ENCODE measurements at regions not wholly inside any gene's neighbourhood (a gene's known extent, or its start where the extent isn't known, plus 50 kb on each side); places are given as distances from the start of the nearest gene placed in this dataset.
"Not testable (repeated sequence)": the region's sequence is repeated elsewhere in the genome, so short reads cannot be mapped to it uniquely, and the experiment has no call there.

GRCh38 chr16:29203046-29203932 is 203.2 kb downstream of the NPIPB11 start:
- not testable (repeated sequence) for TF ChIP-seq PATZ1 (tag by site-specific recombination; IDR thresholded peaks at IDR 0.05); ZBTB7A (tag by site-specific recombination; IDR thresholded peaks at IDR 0.05; ENCODE audit: low read depth); CTCF (tag by site-specific recombination; IDR thresholded peaks at IDR 0.05)
